Tibial nerve (tissue), 4 donors: ENCODE measurements at regions not wholly inside any gene's neighbourhood (a gene's known extent, or its start where the extent isn't known, plus 50 kb on each side); places are given as distances from the start of the nearest gene placed in this dataset.

ENCODE experiments used
- CTCF ChIP-seq, 5 experiments: fragments of 200-600 bp in 3 of 5; fragments of 450-650 bp in 2 of 5; sonication (generic) in 3 of 5; IDR thresholded peaks; one replicate each; pipeline ENCODE4 v1.5.1; 2016 to 2019; ENCODE audit warnings: antibody characterized with exemption in 5 of 5, mild to moderate bottlenecking in 3 of 5, moderate library complexity in 2 of 5
- EP300 ChIP-seq, 2 donors: sonication (generic); formaldehyde crosslinking; IDR thresholded peaks; one replicate each; pipeline ENCODE4 v1.6.1; 2017; ENCODE audit warnings: antibody characterized with exemption in 2 of 2, mild to moderate bottlenecking in 1 of 2

GRCh38 chr16:65961476-65962143 is 404.9 kb upstream of the CDH5 start:
- no peak for TF ChIP-seq CTCF (IDR thresholded peaks at IDR 0.05)
- TF ChIP-seq EP300 (IDR thresholded peaks at IDR 0.05) = no peak
